MM.1S (cell line): ENCODE measurements at regions not wholly inside any gene's neighbourhood (a gene's known extent, or its start where the extent isn't known, plus 50 kb on each side); places are given as distances from the start of the nearest gene placed in this dataset.

Experiments
- DNase-seq: peaks from one replicate; pipeline ENCODE4 v3.0.0-alpha.2; 2015
- H2AFZ ChIP-seq: fragments of 300-600 bp; sonication (generic); 2 replicates; pipeline ENCODE4 v1.6.0; 2016; ENCODE audit warnings: antibody characterized with exemption, low read length
- H3F3A ChIP-seq: fragments of 300-600 bp; sonication (generic); 2 replicates; pipeline ENCODE4 v1.6.1; 2016; ENCODE audit warnings: mild to moderate bottlenecking, antibody characterized with exemption, low read length, moderate library complexity, mixed read lengths; ENCODE audit not compliant: insufficient read depth
- H3K27ac ChIP-seq: fragments of 300-600 bp; sonication (generic); 2 replicates; pipeline ENCODE4 v1.5.1; 2016; ENCODE audit warnings: mild to moderate bottlenecking, low read length
- H3K27me3 ChIP-seq: fragments of 300-600 bp; sonication (generic); replicated peaks from 2 replicates; pipeline ENCODE4 v1.6.0; 2016; ENCODE audit warnings: low read length; ENCODE audit not compliant: insufficient read depth
- H3K36me3 ChIP-seq: fragments of 300-600 bp; sonication (generic); replicated peaks from 2 replicates; pipeline ENCODE4 v1.6.1; 2016; ENCODE audit warnings: mild to moderate bottlenecking, low read length, mixed read lengths; ENCODE audit not compliant: insufficient read depth
- H3K4me1 ChIP-seq: fragments of 300-600 bp; sonication (generic); 2 replicates; pipeline ENCODE4 v1.6.1; 2016; ENCODE audit warnings: low read length, mixed read lengths
- H3K4me2 ChIP-seq: fragments of 300-600 bp; sonication (generic); 2 replicates; pipeline ENCODE4 v1.6.0; 2016; ENCODE audit warnings: low read depth, low read length
- H3K4me3 ChIP-seq: fragments of 300-600 bp; sonication (generic); 2 replicates; pipeline ENCODE4 v1.5.1; 2016; ENCODE audit warnings: low read length, mixed read lengths
- H3K79me2 ChIP-seq: fragments of 300-600 bp; sonication (generic); 2 replicates; pipeline ENCODE4 v1.6.1; 2016; ENCODE audit warnings: mixed run types, low read length, mixed read lengths
- H3K9ac ChIP-seq: fragments of 300-600 bp; sonication (generic); 2 replicates; pipeline ENCODE4 v1.6.1; 2016; ENCODE audit warnings: low read length, mixed read lengths
- H3K9me2 ChIP-seq: fragments of 300-600 bp; sonication (generic); replicated peaks from 2 replicates; pipeline ENCODE4 v1.6.1; 2016; ENCODE audit warnings: mild to moderate bottlenecking, low read length, mixed read lengths; ENCODE audit not compliant: insufficient read depth
- H3K9me3 ChIP-seq: fragments of 300-600 bp; sonication (generic); replicated peaks from 2 replicates; pipeline ENCODE4 v1.6.1; 2016; ENCODE audit warnings: mild to moderate bottlenecking, low read length, mixed read lengths; ENCODE audit not compliant: insufficient read depth
- H4K20me1 ChIP-seq: fragments of 300-600 bp; sonication (generic); 2 replicates; pipeline ENCODE4 v1.6.1; 2016; ENCODE audit warnings: mild to moderate bottlenecking, low read length, moderate library complexity, mixed read lengths; ENCODE audit not compliant: insufficient read depth
- CTCF ChIP-seq: fragments of 300-600 bp; sonication (generic); IDR thresholded peaks from 2 replicates; pipeline ENCODE4 v1.5.1; 2016; ENCODE audit warnings: antibody characterized with exemption, low read length, mixed read lengths
- EZH2 ChIP-seq: fragments of 300-600 bp; sonication (generic); optimal IDR thresholded peaks from 2 replicates; pipeline ENCODE3; 2017; ENCODE audit warnings: low read depth, mild to moderate bottlenecking, antibody characterized with exemption, low read length, mixed read lengths
- EZH2phosphoT487 ChIP-seq: fragments of 300-600 bp; sonication (generic); IDR thresholded peaks from 2 replicates; pipeline ENCODE4 v1.6.1; 2018; ENCODE audit warnings: antibody characterized with exemption, low read length

GRCh38 chr18:26778054-26778393, 87.5 kb downstream of the AQP4 start:
- Histone ChIP-seq H3K4me1 (no peaks in the 10 kb centered on the region), H3K9me3 (no peaks in the 10 kb centered on the region), H3K79me2 (no peaks in the 10 kb centered on the region), H3K36me3 (no peaks in the 10 kb centered on the region), H3F3A (no peaks in the 10 kb centered on the region), H3K9me2 (no peaks in the 10 kb centered on the region), H3K4me3 (no peak overlapping the region), H3K4me2 (no peak overlapping the region), H3K27me3 (no peaks in the 10 kb centered on the region), H3K27ac (no peak overlapping the region), H3K9ac (no peak overlapping the region), H4K20me1 (no peaks in the 10 kb centered on the region), H2AFZ (no peak overlapping the region)
- no peak for TF ChIP-seq CTCF
- no peak for TF ChIP-seq EZH2
- no peak for TF ChIP-seq EZH2phosphoT487
- DNase-seq, result no peak

- Histone ChIP-seq H2AFZ (no peak overlapping the region), H3K4me2 (no peak overlapping the region), H3K9me2 (no peaks in the 10 kb centered on the region), H3K79me2 (no peaks in the 10 kb centered on the region), H3K27ac (no peak overlapping the region), H3K4me1 (no peaks in the 10 kb centered on the region), H3K36me3 (no peaks in the 10 kb centered on the region), H4K20me1 (no peaks in the 10 kb centered on the region), H3K4me3 (no peak overlapping the region), H3K9me3 (no peaks in the 10 kb centered on the region), H3K27me3 (no peaks in the 10 kb centered on the region), H3K9ac (no peak overlapping the region), H3F3A (no peaks in the 10 kb centered on the region)
- DNase-seq, result no peak
- no peak for TF ChIP-seq EZH2phosphoT487
- TF ChIP-seq EZH2, result no peak
- no peak for TF ChIP-seq CTCF
These were observed 88.0 kb downstream of the AQP4 start for GRCh38 chr18:26777351-26778053.

GRCh38 chr18:26772691-26773090, 92.8 kb downstream of the AQP4 start:
- Histone ChIP-seq H3K4me2 (no peak overlapping the region), H2AFZ (no peak overlapping the region), H3K9ac (no peak overlapping the region), H3K9me3 (no peaks in the 10 kb centered on the region), H3K4me3 (no peak overlapping the region), H3K27me3 (no peaks in the 10 kb centered on the region), H3K36me3 (no peaks in the 10 kb centered on the region), H4K20me1 (no peaks in the 10 kb centered on the region), H3K9me2 (no peaks in the 10 kb centered on the region), H3F3A (no peaks in the 10 kb centered on the region), H3K4me1 (no peaks in the 10 kb centered on the region), H3K79me2 (no peaks in the 10 kb centered on the region), H3K27ac (no peak overlapping the region)
- TF ChIP-seq CTCF (no peak), EZH2phosphoT487 (no peak), EZH2 (no peak)
- no peak for DNase-seq
